Karpas-422 (cell line): ENCODE measurements at regions not wholly inside any gene's neighbourhood (a gene's known extent, or its start where the extent isn't known, plus 50 kb on each side); places are given as distances from the start of the nearest gene placed in this dataset.

Experiments
- DNase-seq: peaks from one replicate; pipeline ENCODE4 v3.0.0-alpha.2; 2015
- H2AFZ ChIP-seq: fragments of 200-600 bp; sonication (generic); 2 replicates; pipeline ENCODE4 v1.6.1; 2014; ENCODE audit warnings: antibody characterized with exemption, low read length, mixed read lengths
- H3K27ac ChIP-seq: fragments of 200-600 bp; sonication (generic); 2 replicates; pipeline ENCODE4 v1.5.1; 2014; ENCODE audit warnings: mild to moderate bottlenecking, low read length, moderate library complexity
- H3K27me3 ChIP-seq: fragments of 200-600 bp; sonication (generic); 2 replicates; pipeline ENCODE4 v1.6.1; 2014; ENCODE audit warnings: low read length, mixed read lengths
- H3K36me3 ChIP-seq: fragments of 200-600 bp; sonication (generic); 2 replicates; pipeline ENCODE4 v1.6.1; 2014; ENCODE audit warnings: low read length, mixed read lengths; ENCODE audit not compliant: insufficient read depth
- H3K4me1 ChIP-seq: fragments of 200-600 bp; sonication (generic); 2 replicates; pipeline ENCODE4 v1.6.1; 2014; ENCODE audit warnings: mild to moderate bottlenecking, low read length, mixed read lengths
- H3K4me2 ChIP-seq: fragments of 200-600 bp; sonication (generic); 2 replicates; pipeline ENCODE4 v1.6.1; 2014; ENCODE audit warnings: low read length, low read depth, mild to moderate bottlenecking; ENCODE audit not compliant: poor library complexity, severe bottlenecking
- H3K4me3 ChIP-seq: fragments of 200-600 bp; sonication (generic); 2 replicates; pipeline ENCODE4 v1.5.1; 2014; ENCODE audit warnings: mild to moderate bottlenecking, antibody characterized with exemption, low read length, mixed read lengths
- H3K79me2 ChIP-seq: fragments of 200-600 bp; sonication (generic); 2 replicates; pipeline ENCODE4 v1.6.1; 2014; ENCODE audit warnings: mild to moderate bottlenecking, low read length, mixed read lengths
- H3K9ac ChIP-seq: fragments of 200-600 bp; sonication (generic); 2 replicates; pipeline ENCODE4 v1.6.0; 2014; ENCODE audit warnings: low read length
- H3K9me2 ChIP-seq: fragments of 200-600 bp; sonication (generic), shearing (Covaris generic); replicated peaks from 2 replicates; pipeline ENCODE4 v1.6.0; 2014; ENCODE audit warnings: mild to moderate bottlenecking, low read length, moderate library complexity; ENCODE audit not compliant: insufficient read depth
- H3K9me3 ChIP-seq: fragments of 300-700, 200-600 bp; sonication (generic); 2 replicates; pipeline ENCODE4 v1.6.1; 2014; ENCODE audit warnings: low read length, mixed read lengths
- H4K20me1 ChIP-seq: fragments of 200-600 bp; sonication (generic); 2 replicates; pipeline ENCODE4 v1.6.1; 2014; ENCODE audit warnings: mild to moderate bottlenecking, antibody characterized with exemption, low read length, low read depth; ENCODE audit not compliant: insufficient read depth

DNA sequence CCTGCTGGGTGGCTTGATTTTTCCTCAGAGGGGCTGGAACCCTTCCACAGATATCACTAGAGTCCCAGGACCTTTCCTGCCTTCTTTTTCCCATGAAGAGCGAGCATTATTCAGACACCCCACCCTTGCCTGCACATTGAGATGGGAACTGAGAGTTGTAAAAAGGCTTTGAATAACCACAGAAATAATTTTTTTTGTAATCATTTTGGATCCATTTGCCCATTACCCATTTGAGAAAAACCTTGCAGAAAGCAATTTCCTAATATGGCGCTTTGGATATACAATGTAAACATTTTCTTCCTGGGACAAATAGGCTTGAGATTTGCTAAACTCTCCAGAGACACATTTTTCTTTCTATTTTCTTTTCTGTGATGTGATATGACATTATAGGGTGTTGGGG lies 250.6 kb downstream of the MSRB3 start:
- Histone ChIP-seq H3K27ac (no peak overlapping the region), H3K36me3 (no peaks in the 10 kb centered on the region), H2AFZ (no peak overlapping the region), H3K79me2 (no peaks in the 10 kb centered on the region), H3K9ac (no peak overlapping the region), H3K9me2 (no peaks in the 10 kb centered on the region), H3K4me3 (no peak overlapping the region), H4K20me1 (no peaks in the 10 kb centered on the region), H3K4me1 (no peaks in the 10 kb centered on the region), H3K4me2 (no peak overlapping the region), H3K27me3 (no peaks in the 10 kb centered on the region), H3K9me3 (no peaks in the 10 kb centered on the region)
- DNase-seq = no peak

DNA sequence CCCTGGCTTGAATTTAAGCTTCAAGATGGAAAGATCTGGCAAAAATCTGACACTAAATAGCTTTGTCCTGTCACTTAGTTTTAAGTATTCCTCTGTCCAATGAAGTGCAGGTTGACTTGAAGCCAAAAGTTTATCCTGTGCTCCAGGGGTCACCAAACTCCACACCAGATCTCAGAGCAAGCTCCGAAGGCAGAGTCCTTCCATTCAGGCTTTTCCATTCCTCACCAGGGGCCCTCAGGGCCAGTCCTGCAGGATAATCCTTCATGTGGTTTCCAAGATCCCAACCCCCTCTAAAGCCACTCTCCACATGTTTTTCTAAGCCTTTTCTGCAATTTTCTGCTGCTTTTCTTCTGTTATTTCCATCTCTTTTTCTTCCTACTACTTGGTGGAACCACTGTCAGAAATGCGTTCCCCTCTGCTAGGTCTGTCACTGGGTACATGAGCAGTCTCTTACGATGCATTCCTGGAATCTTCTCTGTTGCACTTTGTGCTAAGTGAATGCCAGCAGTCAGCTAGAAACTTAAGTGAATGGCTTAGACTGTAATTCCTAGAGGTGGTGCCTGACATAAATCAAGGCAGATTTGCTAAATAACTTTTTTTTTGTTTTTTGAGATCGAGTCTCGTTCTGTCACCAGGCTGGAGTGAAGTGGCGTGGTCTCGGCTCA lies 251.4 kb downstream of the MSRB3 start:
- Histone ChIP-seq H3K9me2 (no peaks in the 10 kb centered on the region), H2AFZ (no peak overlapping the region), H3K36me3 (no peaks in the 10 kb centered on the region), H4K20me1 (no peaks in the 10 kb centered on the region), H3K9ac (no peak overlapping the region), H3K4me2 (no peak overlapping the region), H3K4me1 (no peaks in the 10 kb centered on the region), H3K27ac (no peak overlapping the region), H3K4me3 (no peak overlapping the region), H3K9me3 (no peaks in the 10 kb centered on the region), H3K27me3 (no peaks in the 10 kb centered on the region), H3K79me2 (no peaks in the 10 kb centered on the region)
- DNase-seq = no peak

DNA sequence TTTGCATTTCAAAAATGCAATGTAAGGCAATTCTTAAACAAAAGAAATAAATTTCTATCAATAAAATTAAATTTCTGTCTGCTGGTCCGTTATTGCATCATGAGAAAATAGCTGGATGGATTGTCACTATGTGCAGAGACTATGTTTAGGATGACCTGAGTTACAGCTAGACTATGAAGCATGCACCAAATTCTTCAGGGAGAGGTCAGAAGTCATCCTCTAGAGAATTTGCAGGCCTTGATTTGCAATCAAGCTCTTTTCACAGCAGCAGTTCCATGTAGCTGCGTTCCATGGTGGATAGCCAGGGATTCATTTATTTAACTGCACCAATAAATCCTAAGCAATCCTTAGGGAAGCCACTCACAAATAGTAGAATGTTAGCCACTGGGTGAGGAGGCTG lies 253.7 kb downstream of the MSRB3 start:
- H3K36me3 ChIP-seq = no peaks in the 10 kb centered on the region
- H3K4me1 ChIP-seq = no peaks in the 10 kb centered on the region
- DNase-seq = no peak
- no peak overlapping the region for H2AFZ ChIP-seq
- H3K4me2 ChIP-seq = no peak overlapping the region
- H3K9ac ChIP-seq = no peak overlapping the region
- H3K79me2 ChIP-seq = no peaks in the 10 kb centered on the region
- no peaks in the 10 kb centered on the region for H3K9me3 ChIP-seq
- no peaks in the 10 kb centered on the region for H3K9me2 ChIP-seq
- no peak overlapping the region for H3K4me3 ChIP-seq
- H4K20me1 ChIP-seq = no peaks in the 10 kb centered on the region
- H3K27ac ChIP-seq = no peak overlapping the region
- H3K27me3 ChIP-seq = no peaks in the 10 kb centered on the region

DNA sequence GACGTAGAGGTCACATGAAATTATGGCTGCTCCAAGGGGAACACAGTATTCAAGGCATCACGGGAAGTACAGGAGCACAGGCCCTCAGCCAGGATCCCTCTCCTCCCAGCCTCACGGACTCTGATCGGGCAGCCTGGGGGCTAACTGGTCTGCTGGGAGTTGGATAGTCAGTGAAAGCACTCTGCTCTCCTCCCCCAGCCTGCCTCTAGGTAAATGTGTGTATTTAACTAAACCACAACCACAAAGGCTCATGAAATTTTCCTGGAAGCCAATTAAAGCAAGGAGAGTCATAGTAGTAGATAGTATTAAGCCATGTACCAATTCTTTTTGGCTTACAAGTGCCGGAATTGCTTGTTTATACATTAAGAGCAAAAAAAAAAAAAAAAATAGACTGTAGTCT lies 254.3 kb downstream of the MSRB3 start:
- Histone ChIP-seq H3K9me3 (no peaks in the 10 kb centered on the region), H3K9ac (no peak overlapping the region), H3K27me3 (no peaks in the 10 kb centered on the region), H3K4me1 (no peaks in the 10 kb centered on the region), H3K9me2 (no peaks in the 10 kb centered on the region), H3K36me3 (no peaks in the 10 kb centered on the region), H2AFZ (no peak overlapping the region), H3K79me2 (no peaks in the 10 kb centered on the region), H3K27ac (no peak overlapping the region), H3K4me3 (no peak overlapping the region), H3K4me2 (no peak overlapping the region), H4K20me1 (no peaks in the 10 kb centered on the region)
- DNase-seq = no peak

DNA sequence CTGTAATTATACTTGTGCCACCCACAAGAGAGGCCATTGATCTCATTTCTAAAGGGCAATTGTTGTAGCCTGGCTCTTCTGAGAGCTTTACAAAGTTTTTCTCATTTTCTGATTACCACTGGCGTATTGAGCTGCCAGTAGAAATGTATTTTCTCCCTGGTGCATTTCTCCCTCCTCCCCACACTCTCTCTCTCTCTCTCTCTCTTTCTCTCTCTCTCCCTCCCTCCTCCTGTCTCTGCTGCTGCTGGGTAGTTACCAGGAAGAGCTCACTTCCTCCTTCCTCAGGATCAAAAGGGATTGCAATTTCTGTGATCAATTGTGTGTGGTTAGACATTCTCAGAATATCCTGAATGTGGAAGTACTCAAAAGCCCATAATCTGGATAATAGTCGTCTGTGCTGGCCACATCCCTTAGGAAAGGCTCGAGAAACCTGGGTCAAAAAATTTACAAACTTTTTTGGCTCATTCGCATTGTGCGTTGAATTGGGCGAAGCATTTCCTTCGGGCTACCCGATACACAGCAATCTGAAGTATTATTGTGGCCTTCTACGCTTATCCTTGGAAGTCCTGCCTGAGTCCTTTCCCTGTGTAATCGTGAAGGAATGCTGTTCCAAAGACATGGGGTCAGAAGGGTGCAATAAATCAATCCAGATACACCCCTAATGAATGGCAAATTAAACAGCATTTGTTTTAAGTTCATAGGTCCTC lies 254.8 kb downstream of the MSRB3 start:
- Histone ChIP-seq H3K9me3 (no peaks in the 10 kb centered on the region), H3K27ac (no peak overlapping the region), H2AFZ (no peak overlapping the region), H3K4me1 (no peaks in the 10 kb centered on the region), H4K20me1 (no peaks in the 10 kb centered on the region), H3K9me2 (no peaks in the 10 kb centered on the region), H3K36me3 (no peaks in the 10 kb centered on the region), H3K4me3 (no peak overlapping the region), H3K4me2 (no peak overlapping the region), H3K9ac (no peak overlapping the region), H3K79me2 (no peaks in the 10 kb centered on the region), H3K27me3 (no peaks in the 10 kb centered on the region)
- DNase-seq = no peak

DNA sequence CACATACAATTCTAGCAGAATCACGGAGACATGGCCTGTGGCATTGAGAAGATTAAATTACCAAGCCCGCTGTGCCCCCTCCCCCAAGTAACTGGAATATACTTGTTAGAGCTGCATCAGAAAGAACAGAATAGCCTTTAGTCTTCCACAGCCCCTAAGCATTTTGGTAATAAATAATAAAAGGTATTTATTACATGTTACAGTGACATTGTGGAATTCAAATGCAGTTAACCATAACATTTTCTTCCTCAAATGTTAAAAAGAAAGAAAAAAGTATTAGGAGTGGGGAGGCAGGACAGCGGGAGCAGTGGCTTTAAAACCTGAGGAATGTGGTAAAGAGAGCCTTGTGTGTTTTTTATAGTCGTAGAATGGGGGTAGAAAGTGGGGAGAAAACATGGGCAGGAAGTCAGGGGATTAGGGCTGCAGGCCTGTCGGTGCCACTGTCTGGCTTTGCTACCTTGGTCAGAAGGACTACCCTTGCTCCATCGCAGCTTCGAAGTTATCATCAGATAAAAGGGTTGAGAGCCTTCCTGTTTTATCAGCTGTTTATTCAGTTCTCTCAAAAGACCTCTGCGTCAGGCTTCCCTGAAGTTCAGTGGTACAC lies 255.9 kb downstream of the MSRB3 start:
- Histone ChIP-seq H4K20me1 (no peaks in the 10 kb centered on the region), H3K79me2 (no peaks in the 10 kb centered on the region), H3K4me3 (no peak overlapping the region), H3K4me1 (no peaks in the 10 kb centered on the region), H3K36me3 (no peaks in the 10 kb centered on the region), H3K27ac (no peak overlapping the region), H3K9me3 (no peaks in the 10 kb centered on the region), H3K9ac (no peak overlapping the region), H3K27me3 (no peaks in the 10 kb centered on the region), H2AFZ (no peak overlapping the region), H3K4me2 (no peak overlapping the region), H3K9me2 (no peaks in the 10 kb centered on the region)
- DNase-seq = no peak

DNA sequence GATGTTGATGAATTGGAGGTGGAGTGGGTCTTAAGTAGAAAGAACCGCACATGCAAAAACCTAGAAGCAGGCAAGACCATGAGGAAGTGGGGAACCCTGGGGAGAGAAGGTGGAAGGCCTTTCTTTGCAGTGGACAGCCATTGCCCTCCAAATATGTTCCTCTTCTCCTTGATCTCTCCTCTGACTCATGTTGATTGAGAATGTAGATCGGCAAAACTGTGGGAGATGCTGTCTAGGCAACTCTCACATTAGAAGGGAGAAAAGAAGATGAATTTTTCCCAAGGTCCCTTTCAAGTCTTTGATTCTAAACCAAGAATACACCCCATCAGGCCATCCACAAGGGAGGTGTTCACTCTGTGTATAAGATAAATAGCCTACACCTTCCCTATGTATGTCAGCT lies 257.5 kb downstream of the MSRB3 start:
- Histone ChIP-seq H3K27ac (no peak overlapping the region), H3K4me2 (no peak overlapping the region), H2AFZ (no peak overlapping the region), H3K9me2 (no peaks in the 10 kb centered on the region), H3K4me1 (no peaks in the 10 kb centered on the region), H4K20me1 (no peaks in the 10 kb centered on the region), H3K9ac (no peak overlapping the region), H3K9me3 (peaks cover 3% of the 10 kb centered on the region; the same call in 1 of the 2 replicates), H3K79me2 (no peaks in the 10 kb centered on the region), H3K36me3 (no peaks in the 10 kb centered on the region), H3K4me3 (no peak overlapping the region), H3K27me3 (0 out of 2 replicates have a peak, but pooled peaks cover under 1% of the 10 kb centered on the region)
- DNase-seq = no peak

DNA sequence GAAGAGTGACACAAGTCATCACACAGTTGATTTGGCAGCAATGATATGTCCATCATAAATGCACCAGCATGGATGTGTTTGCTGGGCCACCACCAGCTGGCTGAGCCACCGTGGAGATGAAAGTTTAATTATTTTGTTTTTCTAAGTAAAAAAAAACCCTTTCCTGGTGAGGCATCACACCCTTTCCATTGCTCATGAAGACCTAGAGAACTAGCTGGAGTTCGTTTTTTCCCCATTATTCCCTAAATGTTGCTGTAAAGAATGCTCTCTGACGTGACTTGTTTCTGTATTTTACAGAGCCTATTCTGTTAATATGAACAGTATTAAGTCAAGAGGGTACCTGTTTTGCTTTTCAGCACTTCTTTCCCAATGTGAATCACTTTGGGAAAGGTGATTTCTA lies 257.9 kb downstream of the MSRB3 start:
- Histone ChIP-seq H4K20me1 (no peaks in the 10 kb centered on the region), H3K27me3 (0 out of 2 replicates have a peak, but pooled peaks cover 4% of the 10 kb centered on the region), H3K27ac (no peak overlapping the region), H3K79me2 (no peaks in the 10 kb centered on the region), H3K9ac (no peak overlapping the region), H3K4me3 (no peak overlapping the region), H2AFZ (no peak overlapping the region), H3K9me2 (no peaks in the 10 kb centered on the region), H3K9me3 (peaks cover 3% of the 10 kb centered on the region; the same call in 1 of the 2 replicates), H3K4me1 (no peaks in the 10 kb centered on the region), H3K4me2 (no peak overlapping the region), H3K36me3 (no peaks in the 10 kb centered on the region)
- DNase-seq = no peak
